Ovary (tissue), 7 donors: ENCODE measurements at regions not wholly inside any gene's neighbourhood (a gene's known extent, or its start where the extent isn't known, plus 50 kb on each side); places are given as distances from the start of the nearest gene placed in this dataset.

ENCODE experiments used
- DNase-seq, 5 donors: peaks; one replicate each; pipeline ENCODE4 v3.0.0-alpha.2; 2019 to 2020
- H3K27ac ChIP-seq, 2 donors: fragments of 200-600 bp; one replicate each; pipeline versions ENCODE4 v1.5.1 to v1.8.0; 2019 to 2022
- H3K27me3 ChIP-seq: fragments of 200-600 bp; one replicate; pipeline ENCODE4 v1.8.0; 2022
- H3K36me3 ChIP-seq: fragments of 200-600 bp; sonication (generic); one replicate; pipeline ENCODE4 v1.5.1; 2019
- H3K4me1 ChIP-seq: one replicate; pipeline ENCODE4 v1.8.1; 2013; ENCODE audit warnings: mild to moderate bottlenecking, moderate library complexity; ENCODE audit not compliant: insufficient read depth
- H3K4me3 ChIP-seq: fragments of 200-600 bp; sonication (generic); one replicate; pipeline ENCODE4 v1.5.1; 2017
- H3K9me3 ChIP-seq, 2 donors: fragments of 200-600 bp in 1 of 2; sonication (generic) in 1 of 2; one replicate each; pipeline versions ENCODE4 v1.5.1 to v1.8.1; 2013 to 2019; ENCODE audit warnings: mild to moderate bottlenecking in 1 of 2, moderate library complexity in 1 of 2
- EP300 ChIP-seq: sonication (generic); formaldehyde crosslinking; IDR thresholded peaks from one replicate; pipeline ENCODE4 v1.6.1; 2017; ENCODE audit warnings: antibody characterized with exemption
- POLR2A ChIP-seq: fragments of 450-650 bp; IDR thresholded peaks from one replicate; pipeline ENCODE4 v1.6.1; 2017; ENCODE audit warnings: antibody characterized with exemption, mild to moderate bottlenecking, moderate library complexity
- WGBS, 3 donors: extraction: QIAGEN DNeasy Blood & Tissue Kit in 1 of 3; methylation state at CpG; one replicate each; pipeline versions ENCODE4 v1.1.5 to v1.1.7; 2013 to 2017; 5-methylcytosine and 5-hydroxymethylcytosine counted together
- intact Hi-C, 4 donors: fragments of 100-400 bp; cut with DNase I; formaldehyde crosslinking; loops; one replicate each; pipeline versions ENCODE4 v1.11.0 to v1.15.1; 2022 to 2023
- TF ChIP-seq, protein P1 (sequence below), 3 donors: fragments of 450-650 bp in 2 of 3; fragments of 200-600 bp in 1 of 3; IDR thresholded peaks; one replicate each; pipeline versions ENCODE4 v1.5.1 to v1.8.0; 2016 to 2022; ENCODE audit warnings: antibody characterized with exemption in 3 of 3, mild to moderate bottlenecking in 1 of 3
- donor health status: DM: no; HTN: no; CAD: no; lungs with moderate emphysema.
- donor health status: DM: no; HTN: no; CAD: no.
- donor health status: Bipolar disorder and iron deficiency.
- donor health status: DM: no; HTN: no; CAD: no.
- donor health status: DM: yes; HTN: yes; CAD: no.

DNA sequence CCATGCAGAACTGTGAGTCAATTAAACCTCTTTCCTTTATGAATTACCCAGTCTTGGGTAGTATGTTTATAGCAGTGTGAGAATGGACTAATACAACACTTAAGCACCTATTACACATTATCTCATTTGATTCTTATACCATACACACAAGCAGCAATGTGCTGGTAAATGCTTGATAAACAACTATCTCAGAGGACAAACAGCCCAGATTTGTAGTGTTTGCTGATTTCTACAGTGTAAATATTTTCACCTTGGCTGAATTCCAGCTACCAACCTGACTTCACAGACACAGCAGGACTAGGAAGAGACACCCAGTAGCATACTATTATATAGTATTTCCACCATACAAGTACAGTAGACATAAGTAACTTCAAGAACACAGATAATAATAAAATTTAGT lies 406.5 kb upstream of the CNKSR2 start:
- Histone ChIP-seq H3K9me3 (no peaks in the 10 kb centered on the region), H3K4me1 (no peaks in the 10 kb centered on the region), H3K27ac (no peak overlapping the region), H3K27me3 (no peaks in the 10 kb centered on the region), H3K4me3 (no peak overlapping the region), H3K36me3 (no peaks in the 10 kb centered on the region)
- intact Hi-C loops, result loop anchor here in 1 of 4 donors (5.0 kb wide), 1 partner anchor 1270 kb away; no protein-coding TSS in a partner anchor
- no peak for DNase-seq
- TF ChIP-seq EP300 (no peak), POLR2A (no peak)
- TF ChIP-seq, protein P1, sequence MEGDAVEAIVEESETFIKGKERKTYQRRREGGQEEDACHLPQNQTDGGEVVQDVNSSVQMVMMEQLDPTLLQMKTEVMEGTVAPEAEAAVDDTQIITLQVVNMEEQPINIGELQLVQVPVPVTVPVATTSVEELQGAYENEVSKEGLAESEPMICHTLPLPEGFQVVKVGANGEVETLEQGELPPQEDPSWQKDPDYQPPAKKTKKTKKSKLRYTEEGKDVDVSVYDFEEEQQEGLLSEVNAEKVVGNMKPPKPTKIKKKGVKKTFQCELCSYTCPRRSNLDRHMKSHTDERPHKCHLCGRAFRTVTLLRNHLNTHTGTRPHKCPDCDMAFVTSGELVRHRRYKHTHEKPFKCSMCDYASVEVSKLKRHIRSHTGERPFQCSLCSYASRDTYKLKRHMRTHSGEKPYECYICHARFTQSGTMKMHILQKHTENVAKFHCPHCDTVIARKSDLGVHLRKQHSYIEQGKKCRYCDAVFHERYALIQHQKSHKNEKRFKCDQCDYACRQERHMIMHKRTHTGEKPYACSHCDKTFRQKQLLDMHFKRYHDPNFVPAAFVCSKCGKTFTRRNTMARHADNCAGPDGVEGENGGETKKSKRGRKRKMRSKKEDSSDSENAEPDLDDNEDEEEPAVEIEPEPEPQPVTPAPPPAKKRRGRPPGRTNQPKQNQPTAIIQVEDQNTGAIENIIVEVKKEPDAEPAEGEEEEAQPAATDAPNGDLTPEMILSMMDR (IDR thresholded peaks at IDR 0.05), result no peak

DNA sequence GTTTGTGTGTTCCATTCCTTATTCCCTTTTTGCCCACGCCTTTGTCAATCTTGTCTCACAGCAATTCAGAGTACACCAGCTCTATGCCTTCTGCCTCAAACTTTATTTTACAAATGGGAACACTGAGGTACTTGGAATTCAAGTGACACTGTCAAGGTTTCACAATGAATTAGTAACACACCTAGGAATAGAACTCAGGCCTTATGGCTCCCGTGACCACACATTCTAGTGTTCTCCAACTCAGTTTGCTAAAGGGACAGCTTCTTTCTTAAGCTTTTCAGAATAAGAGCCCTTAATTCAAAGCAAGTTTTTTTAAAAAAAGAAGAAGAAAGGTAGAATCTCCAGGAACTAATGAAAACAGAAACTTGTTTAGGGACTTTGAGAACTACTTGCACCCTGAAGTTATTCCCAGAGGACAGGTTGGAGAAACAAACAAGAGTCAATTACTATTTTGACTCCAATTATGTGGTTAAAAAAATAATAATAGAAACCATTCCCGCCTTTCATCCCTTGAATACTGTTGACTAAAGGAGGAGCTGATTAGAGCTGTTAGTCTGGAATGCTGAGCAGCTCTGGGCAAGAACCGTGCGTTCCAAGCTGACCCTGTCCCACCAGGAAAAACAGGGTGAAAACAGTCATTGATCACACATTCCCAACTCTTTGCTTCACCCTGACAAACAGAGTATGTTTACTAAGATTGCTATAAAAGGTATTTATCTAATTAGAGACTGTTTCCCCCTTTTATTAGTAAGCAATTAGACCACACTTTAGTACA lies 408.8 kb upstream of the CNKSR2 start:
- Histone ChIP-seq H3K36me3 (no peaks in the 10 kb centered on the region), H3K27ac (no peak overlapping the region), H3K4me1 (no peaks in the 10 kb centered on the region), H3K9me3 (no peaks in the 10 kb centered on the region), H3K27me3 (no peaks in the 10 kb centered on the region), H3K4me3 (no peak overlapping the region)
- intact Hi-C loops, result loop anchor here in 1 of 4 donors (5.0 kb wide), 1 partner anchor 1268 kb away; no protein-coding TSS in a partner anchor
- DNase-seq, result no peak
- TF ChIP-seq, protein P1 (IDR thresholded peaks at IDR 0.05), result no peak
- no peak for TF ChIP-seq POLR2A
- no peak for TF ChIP-seq EP300
- 33 to 36% (median 36%) methylated on average over 5 of the region's 5 CpGs for WGBS, 3 donors

DNA sequence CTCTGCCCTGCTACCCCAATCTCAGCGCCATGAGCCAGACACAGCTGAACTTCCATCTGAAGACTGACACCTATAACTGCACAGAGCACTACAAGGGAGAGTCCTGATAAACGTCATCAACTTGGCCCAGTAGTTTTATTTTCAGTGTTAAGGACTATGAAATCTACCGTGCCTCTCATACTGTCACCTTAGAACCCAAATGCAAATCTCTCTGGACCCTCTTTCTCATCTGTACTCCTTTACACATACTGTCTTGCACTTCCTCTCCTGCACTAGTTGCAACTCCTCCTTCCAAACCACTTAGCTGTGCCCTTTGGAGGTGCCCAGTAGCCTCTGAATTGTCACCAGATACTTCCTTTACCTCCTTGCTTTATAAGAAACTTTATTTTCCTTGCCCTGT lies 420.2 kb upstream of the CNKSR2 start:
- WGBS, 3 donors, result 60 to 74% (median 66%) methylated on average over 3 of the region's 3 CpGs
- Histone ChIP-seq H3K27ac (no peak overlapping the region), H3K4me3 (no peak overlapping the region), H3K4me1 (no peaks in the 10 kb centered on the region), H3K36me3 (no peaks in the 10 kb centered on the region), H3K27me3 (no peaks in the 10 kb centered on the region), H3K9me3 (no peaks in the 10 kb centered on the region)
- intact Hi-C loops, result no loop called here
- no peak for DNase-seq
- TF ChIP-seq, protein P1 (IDR thresholded peaks at IDR 0.05), result no peak

DNA sequence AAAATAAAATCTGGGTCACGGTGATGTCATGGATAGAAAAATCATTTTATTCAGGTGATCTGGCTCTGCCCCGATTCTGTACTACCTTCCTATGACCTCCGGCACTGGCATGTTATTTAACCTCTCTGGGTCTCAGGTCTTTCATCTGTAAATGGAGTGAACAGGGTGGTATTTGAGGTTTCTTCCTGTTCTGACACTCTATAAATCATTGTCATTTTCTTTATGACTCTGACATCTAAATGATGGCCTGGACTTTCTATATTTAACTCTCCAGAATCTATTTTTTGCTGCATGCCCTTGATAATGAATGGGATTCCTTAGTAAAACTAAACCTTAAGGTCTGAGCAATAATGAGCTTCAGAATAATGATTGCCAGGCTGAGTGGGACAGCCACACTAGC lies 422.0 kb upstream of the CNKSR2 start:
- TF ChIP-seq POLR2A, result no peak
- TF ChIP-seq, protein P1 (IDR thresholded peaks at IDR 0.05), result no peak
- TF ChIP-seq EP300, result no peak
- Histone ChIP-seq H3K9me3 (no peaks in the 10 kb centered on the region), H3K27me3 (no peaks in the 10 kb centered on the region), H3K36me3 (no peaks in the 10 kb centered on the region), H3K4me3 (no peak overlapping the region), H3K27ac (no peak overlapping the region), H3K4me1 (no peaks in the 10 kb centered on the region)
- 72 to 74% (median 73%) methylated on average over 3 of the region's 3 CpGs for WGBS, 3 donors
- intact Hi-C loops, result no loop called here
- no peak for DNase-seq
